ENCODE measurements at regions not wholly inside any gene's neighbourhood (a gene's known extent, or its start where the extent isn't known, plus 50 kb on each side); places are given as distances from the start of the nearest gene placed in this dataset.

DNA sequence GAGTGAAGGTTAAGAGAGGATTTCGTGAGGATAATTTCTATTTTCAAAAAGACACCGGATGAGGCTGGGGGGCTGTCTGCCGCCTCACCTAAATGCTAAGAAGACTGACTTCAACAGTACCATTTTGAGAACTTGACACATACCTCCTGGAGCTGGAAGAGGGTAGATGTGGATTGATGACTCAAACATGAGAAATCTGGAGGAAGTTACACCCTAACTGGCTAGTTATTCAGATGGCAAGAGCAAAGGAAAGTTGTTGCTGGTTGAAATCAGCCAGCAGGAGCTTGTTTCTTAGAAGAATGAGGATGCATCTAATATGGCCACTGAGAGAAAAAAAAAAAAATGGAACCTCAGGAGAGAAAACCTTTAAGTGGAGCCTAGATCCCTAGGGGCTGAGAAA, 76.2 kb upstream of the KIAA1217 start:
- TF ChIP-seq POLR2A (IDR thresholded peaks at IDR 0.05) (no peak), EP300 (IDR thresholded peaks at IDR 0.05) (no peak), POLR2AphosphoS5 (IDR thresholded peaks at IDR 0.05) (no peak)
- TF ChIP-seq, protein P1, sequence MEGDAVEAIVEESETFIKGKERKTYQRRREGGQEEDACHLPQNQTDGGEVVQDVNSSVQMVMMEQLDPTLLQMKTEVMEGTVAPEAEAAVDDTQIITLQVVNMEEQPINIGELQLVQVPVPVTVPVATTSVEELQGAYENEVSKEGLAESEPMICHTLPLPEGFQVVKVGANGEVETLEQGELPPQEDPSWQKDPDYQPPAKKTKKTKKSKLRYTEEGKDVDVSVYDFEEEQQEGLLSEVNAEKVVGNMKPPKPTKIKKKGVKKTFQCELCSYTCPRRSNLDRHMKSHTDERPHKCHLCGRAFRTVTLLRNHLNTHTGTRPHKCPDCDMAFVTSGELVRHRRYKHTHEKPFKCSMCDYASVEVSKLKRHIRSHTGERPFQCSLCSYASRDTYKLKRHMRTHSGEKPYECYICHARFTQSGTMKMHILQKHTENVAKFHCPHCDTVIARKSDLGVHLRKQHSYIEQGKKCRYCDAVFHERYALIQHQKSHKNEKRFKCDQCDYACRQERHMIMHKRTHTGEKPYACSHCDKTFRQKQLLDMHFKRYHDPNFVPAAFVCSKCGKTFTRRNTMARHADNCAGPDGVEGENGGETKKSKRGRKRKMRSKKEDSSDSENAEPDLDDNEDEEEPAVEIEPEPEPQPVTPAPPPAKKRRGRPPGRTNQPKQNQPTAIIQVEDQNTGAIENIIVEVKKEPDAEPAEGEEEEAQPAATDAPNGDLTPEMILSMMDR (IDR thresholded peaks at IDR 0.05): no peak
- H3K36me3 ChIP-seq: no peaks in the 10 kb centered on the region
- intact Hi-C loops (cut with DNase I): no loop called here
- H3K4me3 ChIP-seq: no peak overlapping the region
- H3K4me1 ChIP-seq: no peaks in the 10 kb centered on the region
- H3K27me3 ChIP-seq: no peaks in the 10 kb centered on the region
- DNase-seq: no peak
- no peaks in the 10 kb centered on the region for H3K9me3 ChIP-seq
- WGBS, 2 donors: 92% methylated on average over 3 of the region's 3 CpGs
- H3K27ac ChIP-seq: no peak overlapping the region

DNA sequence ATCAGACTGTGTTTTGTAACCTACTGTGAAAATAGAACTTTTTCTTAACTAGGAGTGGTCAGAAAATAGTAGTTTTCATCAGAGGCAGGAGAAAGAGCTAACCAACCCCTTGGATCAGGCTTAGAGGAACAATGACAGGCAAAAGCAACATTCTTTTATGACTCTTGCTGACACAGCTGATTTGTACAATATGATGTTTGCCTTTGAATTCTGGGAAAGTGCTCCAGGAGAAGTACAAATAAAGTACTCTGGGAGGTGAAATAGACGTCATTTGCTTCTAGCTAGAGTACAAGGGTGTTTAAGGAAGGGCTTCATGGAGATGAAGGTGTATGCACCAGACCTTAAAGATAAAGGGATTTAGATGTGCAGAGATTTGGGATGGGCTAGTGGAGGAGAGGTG, 75.1 kb upstream of the KIAA1217 start:
- no peaks in the 10 kb centered on the region for H3K4me1 ChIP-seq
- H3K9me3 ChIP-seq: no peaks in the 10 kb centered on the region
- DNase-seq: no peak
- intact Hi-C loops (cut with DNase I): no loop called here
- no peak overlapping the region for H3K27ac ChIP-seq
- WGBS, 2 donors: 8 to 36% methylated on average over 1 of the region's 1 CpG
- no peaks in the 10 kb centered on the region for H3K27me3 ChIP-seq
- no peak overlapping the region for H3K4me3 ChIP-seq
- no peak for TF ChIP-seq POLR2A (IDR thresholded peaks at IDR 0.05)
- TF ChIP-seq, protein P1 (IDR thresholded peaks at IDR 0.05): no peak
- TF ChIP-seq EP300 (IDR thresholded peaks at IDR 0.05): no peak
- TF ChIP-seq POLR2AphosphoS5 (IDR thresholded peaks at IDR 0.05): no peak
- H3K36me3 ChIP-seq: no peaks in the 10 kb centered on the region

DNA sequence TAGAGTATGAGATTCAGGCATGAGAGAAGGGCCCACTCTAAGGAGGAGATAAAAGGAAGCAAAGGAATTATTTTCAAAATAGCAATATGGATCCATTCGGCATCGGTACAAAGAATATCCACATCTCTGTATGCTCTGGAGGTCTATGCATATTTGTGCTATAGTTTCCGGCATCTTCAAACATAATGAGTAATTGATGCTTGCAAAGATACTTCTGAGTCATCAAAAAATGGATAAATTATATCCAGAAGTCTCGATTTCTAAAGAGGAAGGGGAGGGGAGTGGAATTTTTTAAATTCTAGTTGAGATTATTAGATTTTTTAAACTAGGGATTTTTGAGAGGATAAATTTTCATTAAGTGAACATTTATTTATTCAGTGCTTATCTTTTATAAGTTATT, 72.9 kb upstream of the KIAA1217 start:
- no peak overlapping the region for H3K4me3 ChIP-seq
- no peaks in the 10 kb centered on the region for H3K27me3 ChIP-seq
- WGBS, 2 donors: 66 to 67% methylated on average over 4 of the region's 4 CpGs

DNA sequence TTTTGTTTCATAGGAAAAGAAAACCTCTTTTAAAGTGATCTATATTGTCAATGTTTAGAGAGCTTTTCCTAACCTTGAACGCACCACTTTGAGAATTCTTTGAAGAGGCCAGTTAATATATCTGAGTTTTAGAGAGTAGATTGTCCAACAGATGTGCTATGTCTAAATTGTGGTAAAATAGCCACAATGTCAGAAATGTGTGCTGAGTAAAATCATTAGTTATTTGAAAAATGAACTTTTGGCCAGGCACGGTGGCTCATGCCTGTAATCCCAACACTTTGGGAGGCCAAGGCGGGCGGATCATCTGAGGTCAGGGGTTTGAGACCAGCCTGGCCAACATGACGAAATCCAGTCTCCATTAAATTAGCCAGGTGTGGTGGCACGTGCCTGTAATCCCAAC, 61.6 kb upstream of the KIAA1217 start:
- intact Hi-C loops (cut with DNase I): no loop called here
- Histone ChIP-seq H3K4me3 (no peak overlapping the region), H3K36me3 (no peaks in the 10 kb centered on the region), H3K4me1 (peaks cover 0 to 7% (median 0%) of the 10 kb centered on the region in 4 donors), H3K27me3 (no peaks in the 10 kb centered on the region), H3K9me3 (no peaks in the 10 kb centered on the region), H3K27ac (no peak overlapping the region)
- DNase-seq: no peak
- TF ChIP-seq POLR2AphosphoS5 (IDR thresholded peaks at IDR 0.05): no peak
- TF ChIP-seq EP300 (IDR thresholded peaks at IDR 0.05): no peak
- TF ChIP-seq, protein P1 (IDR thresholded peaks at IDR 0.05): no peak
- TF ChIP-seq POLR2A (IDR thresholded peaks at IDR 0.05): no peak
- WGBS, 2 donors: 82 to 83% methylated on average over 6 of the region's 6 CpGs

More for the DNA sequence above, 72.9 kb upstream of the KIAA1217 start:
- Histone ChIP-seq H3K9me3 (peaks cover 0 to 3% (median 0%) of the 10 kb centered on the region in 4 donors), H3K36me3 (no peaks in the 10 kb centered on the region), H3K4me1 (no peaks in the 10 kb centered on the region), H3K27ac (no peak overlapping the region)
- intact Hi-C loops (cut with DNase I): no loop called here
- DNase-seq: no peak
- TF ChIP-seq EP300 (IDR thresholded peaks at IDR 0.05): no peak
- no peak for TF ChIP-seq POLR2AphosphoS5 (IDR thresholded peaks at IDR 0.05)
- TF ChIP-seq, protein P1 (IDR thresholded peaks at IDR 0.05): no peak
- TF ChIP-seq POLR2A (IDR thresholded peaks at IDR 0.05): no peak

DNA sequence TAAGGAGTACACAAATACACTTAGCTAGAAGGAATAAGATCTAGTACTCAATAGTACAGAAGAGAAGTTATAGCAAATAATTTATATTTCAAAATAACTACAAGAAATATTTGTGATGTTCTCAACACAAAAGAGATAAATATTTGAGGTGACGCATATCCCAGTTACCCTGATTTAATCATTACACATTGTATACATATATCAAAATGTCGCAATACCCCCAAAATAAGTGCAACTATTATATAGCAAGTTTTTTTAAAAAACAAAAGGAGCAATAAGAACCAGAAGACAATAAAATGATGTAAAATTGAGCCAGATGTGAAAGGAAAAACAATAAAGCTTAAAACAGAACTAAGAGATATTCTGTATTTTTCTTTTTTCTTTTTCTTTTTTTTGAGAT, 59.3 kb upstream of the KIAA1217 start:
- Histone ChIP-seq H3K4me1 (peaks cover 0 to 17% (median 2%) of the 10 kb centered on the region in 4 donors), H3K36me3 (no peaks in the 10 kb centered on the region), H3K9me3 (no peaks in the 10 kb centered on the region), H3K27ac (no peak overlapping the region), H3K27me3 (no peaks in the 10 kb centered on the region), H3K4me3 (no peak overlapping the region)
- DNase-seq: no peak
- intact Hi-C loops (cut with DNase I): no loop called here
- TF ChIP-seq, protein P1 (IDR thresholded peaks at IDR 0.05): no peak
- TF ChIP-seq EP300 (IDR thresholded peaks at IDR 0.05) (no peak), POLR2A (IDR thresholded peaks at IDR 0.05) (no peak), POLR2AphosphoS5 (IDR thresholded peaks at IDR 0.05) (no peak)
- WGBS, 2 donors: 85 to 93% methylated on average over 2 of the region's 2 CpGs

All from sigmoid colon (tissue), 6 donors.